ENCODE measurements at regions not wholly inside any gene's neighbourhood (a gene's known extent, or its start where the extent isn't known, plus 50 kb on each side); places are given as distances from the start of the nearest gene placed in this dataset.

GRCh38 chr2:193608451-193608850 is 1413.7 kb upstream of the TMEFF2 start:
- no peaks in the 10 kb centered on the region for H3K36me3 ChIP-seq
- intact Hi-C loops (cut with DNase I; ENCODE audit: low total_unique reads), result no loop called here
- H3K27me3 ChIP-seq, result no peaks in the 10 kb centered on the region
- no peak for DNase-seq
- H3K27ac ChIP-seq, result no peak overlapping the region
- no peaks in the 10 kb centered on the region for H3K9me3 ChIP-seq
- no peak for TF ChIP-seq CTCF (IDR thresholded peaks at IDR 0.05)
- H3K4me3 ChIP-seq, result no peak overlapping the region
- no peaks in the 10 kb centered on the region for H3K4me1 ChIP-seq

- TF ChIP-seq CTCF (IDR thresholded peaks at IDR 0.05), result no peak
- intact Hi-C loops (cut with DNase I; ENCODE audit: low total_unique reads), result no loop called here
- no peaks in the 10 kb centered on the region for H3K27me3 ChIP-seq
- H3K4me3 ChIP-seq, result no peak overlapping the region
- no peaks in the 10 kb centered on the region for H3K4me1 ChIP-seq
- H3K9me3 ChIP-seq, result peaks cover 0 to 5% (median 3%) of the 10 kb centered on the region in 3 donors
- H3K27ac ChIP-seq, result no peak overlapping the region
- no peak for DNase-seq
- H3K36me3 ChIP-seq, result no peaks in the 10 kb centered on the region
These were observed 1396.1 kb upstream of the TMEFF2 start for GRCh38 chr2:193590831-193591230.

DNA sequence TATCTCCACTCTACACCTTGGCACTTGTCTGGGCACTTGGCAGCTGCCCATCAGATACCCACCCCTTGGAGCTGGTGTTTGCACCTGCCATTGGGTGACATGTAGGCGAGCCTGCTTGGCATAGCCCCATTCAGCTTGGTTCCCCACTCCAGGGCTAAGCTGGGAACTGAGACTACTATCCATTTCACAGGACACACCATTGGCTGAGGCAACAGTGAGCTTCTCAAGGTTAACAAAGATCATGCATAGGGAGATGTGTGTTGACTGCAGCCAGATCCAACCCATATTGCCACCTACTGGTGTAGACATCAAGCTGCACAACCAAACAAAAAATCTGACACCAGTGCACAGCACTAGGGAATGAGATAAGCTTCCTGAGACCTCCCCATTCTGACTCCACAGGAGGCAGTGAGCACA is 1389.8 kb upstream of the TMEFF2 start:
- no peaks in the 10 kb centered on the region for H3K27me3 ChIP-seq
- no peak for TF ChIP-seq CTCF (IDR thresholded peaks at IDR 0.05)
- intact Hi-C loops (cut with DNase I; ENCODE audit: low total_unique reads), result no loop called here
- no peak overlapping the region for H3K27ac ChIP-seq
- no peaks in the 10 kb centered on the region for H3K4me1 ChIP-seq
- H3K9me3 ChIP-seq, result peaks cover 0 to 4% (median 3%) of the 10 kb centered on the region in 3 donors
- H3K4me3 ChIP-seq, result no peak overlapping the region
- H3K36me3 ChIP-seq, result no peaks in the 10 kb centered on the region
- DNase-seq, result no peak

GRCh38 chr2:193583638-193584400 is 1389.1 kb upstream of the TMEFF2 start:
- no peak for DNase-seq
- intact Hi-C loops (cut with DNase I; ENCODE audit: low total_unique reads), result no loop called here

GRCh38 chr2:193581807-193582206 is 1387.1 kb upstream of the TMEFF2 start:
- H3K9me3 ChIP-seq, result peaks cover 0 to 7% (median 0%) of the 10 kb centered on the region in 3 donors
- TF ChIP-seq CTCF (IDR thresholded peaks at IDR 0.05), result no peak
- no peak overlapping the region for H3K4me3 ChIP-seq
- H3K36me3 ChIP-seq, result no peaks in the 10 kb centered on the region
- H3K27me3 ChIP-seq, result no peaks in the 10 kb centered on the region
- no peak overlapping the region for H3K27ac ChIP-seq
- no peak for DNase-seq
- intact Hi-C loops (cut with DNase I; ENCODE audit: low total_unique reads), result no loop called here
- H3K4me1 ChIP-seq, result no peaks in the 10 kb centered on the region

More at GRCh38 chr2:193583638-193584400, 1389.1 kb upstream of the TMEFF2 start:
- Histone ChIP-seq H3K36me3 (no peaks in the 10 kb centered on the region), H3K27ac (no peak overlapping the region), H3K4me3 (no peak overlapping the region), H3K4me1 (no peaks in the 10 kb centered on the region), H3K9me3 (peaks cover 0 to 4% (median 3%) of the 10 kb centered on the region in 3 donors), H3K27me3 (no peaks in the 10 kb centered on the region)
- TF ChIP-seq CTCF (IDR thresholded peaks at IDR 0.05), result no peak

Data from tibial artery (tissue), 4 donors.